ENCODE measurements at regions not wholly inside any gene's neighbourhood (a gene's known extent, or its start where the extent isn't known, plus 50 kb on each side); places are given as distances from the start of the nearest gene placed in this dataset.

- TF ChIP-seq YY1 (IDR thresholded peaks at IDR 0.05; ENCODE audit: insufficient read depth, insufficient read length) (no peak), ZNF274 (IDR thresholded peaks at IDR 0.05; ENCODE audit: low read depth, low read length) (no peak), SUZ12 (IDR thresholded peaks at IDR 0.05; ENCODE audit: extremely low read depth, insufficient read depth, insufficient read length) (no peak)
- Histone ChIP-seq H3K9ac (ENCODE audit: insufficient read length, low read depth) (no peak overlapping the region), H3K4me3 (ENCODE audit: insufficient read length, low read depth) (no peak overlapping the region), H3K36me3 (ENCODE audit: insufficient read depth, insufficient read length, low read length) (no peaks in the 10 kb centered on the region), H3K4me1 (ENCODE audit: insufficient read depth, insufficient read length) (no peaks in the 10 kb centered on the region), H3K27me3 (ENCODE audit: insufficient read depth, insufficient read length) (no peaks in the 10 kb centered on the region), H3K9me3 (ENCODE audit: insufficient read depth, low read length) (no peaks in the 10 kb centered on the region)
- DNase-seq (ENCODE audit: low read depth, low spot score): no peak
Observed at GRCh38 chr21:18488252-18488651, 84.7 kb upstream of the TMPRSS15 start.

- no peak overlapping the region for H3K9ac ChIP-seq (ENCODE audit: insufficient read length, low read depth)
- TF ChIP-seq SUZ12 (IDR thresholded peaks at IDR 0.05; ENCODE audit: extremely low read depth, insufficient read depth, insufficient read length): no peak
- TF ChIP-seq ZNF274 (IDR thresholded peaks at IDR 0.05; ENCODE audit: low read depth, low read length): no peak
- no peak for TF ChIP-seq YY1 (IDR thresholded peaks at IDR 0.05; ENCODE audit: insufficient read depth, insufficient read length)
- no peaks in the 10 kb centered on the region for H3K9me3 ChIP-seq (ENCODE audit: insufficient read depth, low read length)
- H3K27me3 ChIP-seq (ENCODE audit: insufficient read depth, insufficient read length): no peaks in the 10 kb centered on the region
- peak; percentile 5 for DNase-seq (ENCODE audit: low read depth, low spot score)
- no peak overlapping the region for H3K4me3 ChIP-seq (ENCODE audit: insufficient read length, low read depth)
- H3K36me3 ChIP-seq (ENCODE audit: insufficient read depth, insufficient read length, low read length): no peaks in the 10 kb centered on the region
- no peaks in the 10 kb centered on the region for H3K4me1 ChIP-seq (ENCODE audit: insufficient read depth, insufficient read length)
Observed at GRCh38 chr21:18493422-18493821, 89.8 kb upstream of the TMPRSS15 start.

GRCh38 chr21:18495523-18495922, 91.9 kb upstream of the TMPRSS15 start:
- no peaks in the 10 kb centered on the region for H3K36me3 ChIP-seq (ENCODE audit: insufficient read depth, insufficient read length, low read length)
- no peak overlapping the region for H3K9ac ChIP-seq (ENCODE audit: insufficient read length, low read depth)
- H3K4me1 ChIP-seq (ENCODE audit: insufficient read depth, insufficient read length): no peaks in the 10 kb centered on the region
- H3K4me3 ChIP-seq (ENCODE audit: insufficient read length, low read depth): no peak overlapping the region
- no peaks in the 10 kb centered on the region for H3K9me3 ChIP-seq (ENCODE audit: insufficient read depth, low read length)
- no peaks in the 10 kb centered on the region for H3K27me3 ChIP-seq (ENCODE audit: insufficient read depth, insufficient read length)
- no peak for DNase-seq (ENCODE audit: low read depth, low spot score)
- TF ChIP-seq SUZ12 (IDR thresholded peaks at IDR 0.05; ENCODE audit: extremely low read depth, insufficient read depth, insufficient read length) (no peak), YY1 (IDR thresholded peaks at IDR 0.05; ENCODE audit: insufficient read depth, insufficient read length) (no peak), ZNF274 (IDR thresholded peaks at IDR 0.05; ENCODE audit: low read depth, low read length) (no peak)

- no peak overlapping the region for H3K9ac ChIP-seq (ENCODE audit: insufficient read length, low read depth)
- H3K4me3 ChIP-seq (ENCODE audit: insufficient read length, low read depth): no peak overlapping the region
- H3K27me3 ChIP-seq (ENCODE audit: insufficient read depth, insufficient read length): no peaks in the 10 kb centered on the region
- no peaks in the 10 kb centered on the region for H3K9me3 ChIP-seq (ENCODE audit: insufficient read depth, low read length)
- no peaks in the 10 kb centered on the region for H3K4me1 ChIP-seq (ENCODE audit: insufficient read depth, insufficient read length)
- TF ChIP-seq ZNF274 (IDR thresholded peaks at IDR 0.05; ENCODE audit: low read depth, low read length): no peak
- no peak for TF ChIP-seq SUZ12 (IDR thresholded peaks at IDR 0.05; ENCODE audit: extremely low read depth, insufficient read depth, insufficient read length)
- TF ChIP-seq YY1 (IDR thresholded peaks at IDR 0.05; ENCODE audit: insufficient read depth, insufficient read length): no peak
- no peaks in the 10 kb centered on the region for H3K36me3 ChIP-seq (ENCODE audit: insufficient read depth, insufficient read length, low read length)
- DNase-seq (ENCODE audit: low read depth, low spot score): no peak
Observed at GRCh38 chr21:18498431-18498830, 94.8 kb upstream of the TMPRSS15 start.

- Histone ChIP-seq H3K4me3 (ENCODE audit: insufficient read length, low read depth) (no peak overlapping the region), H3K4me1 (ENCODE audit: insufficient read depth, insufficient read length) (no peaks in the 10 kb centered on the region), H3K27me3 (ENCODE audit: insufficient read depth, insufficient read length) (no peaks in the 10 kb centered on the region), H3K9me3 (ENCODE audit: insufficient read depth, low read length) (no peaks in the 10 kb centered on the region), H3K9ac (ENCODE audit: insufficient read length, low read depth) (no peak overlapping the region), H3K36me3 (ENCODE audit: insufficient read depth, insufficient read length, low read length) (no peaks in the 10 kb centered on the region)
- peak; percentile 54 for DNase-seq (ENCODE audit: low read depth, low spot score)
- TF ChIP-seq YY1 (IDR thresholded peaks at IDR 0.05; ENCODE audit: insufficient read depth, insufficient read length): no peak
- TF ChIP-seq ZNF274 (IDR thresholded peaks at IDR 0.05; ENCODE audit: low read depth, low read length): no peak
- TF ChIP-seq SUZ12 (IDR thresholded peaks at IDR 0.05; ENCODE audit: extremely low read depth, insufficient read depth, insufficient read length): no peak
Observed at GRCh38 chr21:18499761-18500376, 96.3 kb upstream of the TMPRSS15 start.

GRCh38 chr21:18518054-18518481, 114.5 kb upstream of the TMPRSS15 start:
- no peaks in the 10 kb centered on the region for H3K4me1 ChIP-seq (ENCODE audit: insufficient read depth, insufficient read length)

GRCh38 chr21:18521204-18521603, 117.6 kb upstream of the TMPRSS15 start:
- Histone ChIP-seq H3K4me1 (ENCODE audit: insufficient read depth, insufficient read length) (no peaks in the 10 kb centered on the region), H3K9me3 (ENCODE audit: insufficient read depth, low read length) (no peaks in the 10 kb centered on the region), H3K9ac (ENCODE audit: insufficient read length, low read depth) (no peak overlapping the region), H3K27me3 (ENCODE audit: insufficient read depth, insufficient read length) (no peaks in the 10 kb centered on the region), H3K36me3 (ENCODE audit: insufficient read depth, insufficient read length, low read length) (no peaks in the 10 kb centered on the region), H3K4me3 (ENCODE audit: insufficient read length, low read depth) (no peak overlapping the region)
- no peak for DNase-seq (ENCODE audit: low read depth, low spot score)
- no peak for TF ChIP-seq ZNF274 (IDR thresholded peaks at IDR 0.05; ENCODE audit: low read depth, low read length)
- TF ChIP-seq SUZ12 (IDR thresholded peaks at IDR 0.05; ENCODE audit: extremely low read depth, insufficient read depth, insufficient read length): no peak
- TF ChIP-seq YY1 (IDR thresholded peaks at IDR 0.05; ENCODE audit: insufficient read depth, insufficient read length): no peak

More at GRCh38 chr21:18518054-18518481, 114.5 kb upstream of the TMPRSS15 start:
- no peak for DNase-seq (ENCODE audit: low read depth, low spot score)
- no peaks in the 10 kb centered on the region for H3K27me3 ChIP-seq (ENCODE audit: insufficient read depth, insufficient read length)
- TF ChIP-seq ZNF274 (IDR thresholded peaks at IDR 0.05; ENCODE audit: low read depth, low read length) (no peak), YY1 (IDR thresholded peaks at IDR 0.05; ENCODE audit: insufficient read depth, insufficient read length) (no peak), SUZ12 (IDR thresholded peaks at IDR 0.05; ENCODE audit: extremely low read depth, insufficient read depth, insufficient read length) (no peak)
- H3K36me3 ChIP-seq (ENCODE audit: insufficient read depth, insufficient read length, low read length): no peaks in the 10 kb centered on the region
- no peaks in the 10 kb centered on the region for H3K9me3 ChIP-seq (ENCODE audit: insufficient read depth, low read length)
- H3K4me3 ChIP-seq (ENCODE audit: insufficient read length, low read depth): no peak overlapping the region
- no peak overlapping the region for H3K9ac ChIP-seq (ENCODE audit: insufficient read length, low read depth)

Data from NT2/D1 (cell line).